Naive thymus-derived CD8-positive, alpha-beta T cell (primary cell): ENCODE measurements at regions not wholly inside any gene's neighbourhood (a gene's known extent, or its start where the extent isn't known, plus 50 kb on each side); places are given as distances from the start of the nearest gene placed in this dataset.
A peak's percentile ranks its signal among the peaks of the same experiment; 100 is the strongest.

ENCODE experiments used
- ATAC-seq, 2 donors: fragments of 150-1000 bp; cut with Tn5 transposase in 1 of 2; sonication (Bioruptor Pico), chemical (Tn5 transposase) in 1 of 2; 1 replicate in 1 of 2; 2 replicates in 1 of 2; pipeline ENCODE4 v1.10.0; 2021; ENCODE audit warnings: mild to moderate bottlenecking in 2 of 2, moderate library complexity in 2 of 2
- POLR2A ChIA-PET: fragments of 350-600 bp; sonication (Branson Sonifier 250); formaldehyde crosslinking; loops from one replicate; lab custom pipeline; 2021; ENCODE audit warnings: antibody characterized with exemption; lab: Charles Lee
- DNase-seq, 10 donors: peaks; one replicate each; pipeline versions ENCODE4 v3.0.0 to v3.0.0-alpha.2; 2020 to 2022
- H3K27ac Mint-ChIP-seq, 10 donors: one replicate each; pipeline ENCODE4 v1.8.0; 2020 to 2022; ENCODE audit warnings: mild to moderate bottlenecking in 10 of 10, mixed read lengths in 10 of 10, moderate library complexity in 4 of 10, inconsistent platforms in 1 of 10
- H3K27me3 Mint-ChIP-seq, 5 donors: one replicate each; pipeline ENCODE4 v1.8.0; 2021 to 2022; ENCODE audit warnings: mixed read lengths in 5 of 5
- H3K36me3 Mint-ChIP-seq, 3 donors: one replicate each; pipeline ENCODE4 v1.8.0; 2020 to 2022; ENCODE audit warnings: mixed read lengths in 3 of 3, mild to moderate bottlenecking in 2 of 3, inconsistent platforms in 1 of 3
- H3K4me1 Mint-ChIP-seq, 4 donors: one replicate each; pipeline ENCODE4 v1.8.0; 2021 to 2022; ENCODE audit warnings: mixed read lengths in 4 of 4
- H3K4me3 Mint-ChIP-seq, 10 donors: one replicate each; pipeline ENCODE4 v1.8.0; 2020 to 2022; ENCODE audit warnings: mild to moderate bottlenecking in 10 of 10, mixed read lengths in 10 of 10, moderate library complexity in 6 of 10, inconsistent platforms in 1 of 10
- H3K9me3 Mint-ChIP-seq, 9 donors: one replicate each; pipeline ENCODE4 v1.8.0; 2020 to 2022; ENCODE audit warnings: mixed read lengths in 9 of 9, mild to moderate bottlenecking in 3 of 9, inconsistent platforms in 1 of 9, moderate library complexity in 1 of 9

DNA sequence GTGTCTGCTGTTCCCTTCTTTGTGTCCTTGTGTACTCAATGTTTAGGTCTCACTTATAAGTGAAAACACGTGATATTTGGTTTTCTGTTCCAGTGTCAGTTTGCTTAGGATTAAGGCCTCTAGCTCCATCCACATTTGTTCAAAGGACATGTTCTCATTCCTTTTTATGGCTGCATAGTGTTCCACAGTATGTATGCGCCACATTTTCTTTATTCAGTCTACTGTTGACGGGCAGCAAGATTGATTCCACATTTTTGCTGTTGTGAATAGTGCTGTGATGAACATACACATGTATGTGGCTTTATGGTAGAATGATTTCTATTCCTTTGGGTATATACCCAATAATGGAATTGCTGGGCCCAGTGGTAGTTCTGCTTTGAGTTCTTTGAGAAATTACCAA, 122.7 kb upstream of the THBS1 start:
- H3K27ac Mint-ChIP-seq: no peak overlapping the region

DNA sequence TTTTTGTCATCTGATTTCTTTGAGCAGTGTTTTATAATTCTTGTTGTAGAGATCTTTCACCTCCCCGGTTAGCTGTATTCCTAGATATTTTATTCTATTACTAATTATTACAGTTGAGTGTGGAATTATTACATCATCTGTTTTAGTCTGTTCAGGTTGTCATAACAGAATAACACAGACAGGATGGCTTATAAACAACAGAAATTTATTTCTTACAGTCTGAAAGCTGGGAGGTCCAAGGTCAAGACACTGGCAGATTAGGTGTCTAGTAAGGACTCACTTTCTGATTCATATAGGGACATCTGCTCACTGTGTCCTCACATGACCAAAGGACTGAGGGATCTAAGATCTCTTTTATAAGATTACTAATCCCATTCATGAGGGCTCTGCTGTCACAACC, 121.3 kb upstream of the THBS1 start:
- no peaks in the 10 kb centered on the region for H3K4me1 Mint-ChIP-seq
- H3K36me3 Mint-ChIP-seq: no peaks in the 10 kb centered on the region
- H3K9me3 Mint-ChIP-seq: no peaks in the 10 kb centered on the region
- ATAC-seq (no peak), DNase-seq (no peak)
- H3K4me3 Mint-ChIP-seq: no peak overlapping the region
- no peak overlapping the region for H3K27ac Mint-ChIP-seq
- H3K27me3 Mint-ChIP-seq: peaks cover 0 to 3% (median 0%) of the 10 kb centered on the region in 5 donors
- POLR2A ChIA-PET: no interaction called here

More for the DNA sequence above, 122.7 kb upstream of the THBS1 start:
- no peak for DNase-seq
- no peak for ATAC-seq
- Mint-ChIP-seq H3K36me3 (no peaks in the 10 kb centered on the region), H3K4me1 (no peaks in the 10 kb centered on the region), H3K9me3 (no peaks in the 10 kb centered on the region), H3K27me3 (peaks cover 0 to 3% (median 0%) of the 10 kb centered on the region in 5 donors), H3K4me3 (no peak overlapping the region)
- POLR2A ChIA-PET: no interaction called here

DNA sequence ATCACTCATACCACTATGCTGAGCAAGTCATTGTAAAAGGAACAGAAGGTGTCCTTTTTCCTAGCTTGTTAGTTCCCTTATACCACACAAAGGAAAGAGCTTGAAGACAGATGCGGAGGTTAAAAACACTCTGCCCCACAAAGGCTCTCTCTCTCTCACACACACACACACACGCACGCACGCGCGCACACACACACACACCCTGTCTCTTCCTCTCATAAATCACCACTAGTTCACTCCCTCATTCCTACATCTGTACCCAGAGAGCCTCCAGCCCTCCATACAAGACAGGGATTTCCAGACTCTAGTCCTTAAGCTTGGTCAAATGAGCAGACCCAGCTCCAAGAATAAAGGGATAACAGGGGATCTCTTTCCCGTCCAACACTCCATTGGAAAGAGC, 120.1 kb upstream of the THBS1 start:
- H3K4me1 Mint-ChIP-seq: no peaks in the 10 kb centered on the region
- ATAC-seq: no peak
- POLR2A ChIA-PET: no interaction called here
- peak overlapping the region in 1 of 10 donors; percentile 18 for H3K27ac Mint-ChIP-seq
- no peaks in the 10 kb centered on the region for H3K36me3 Mint-ChIP-seq
- H3K4me3 Mint-ChIP-seq: no peak overlapping the region
- H3K27me3 Mint-ChIP-seq: peaks cover 0 to 3% (median 0%) of the 10 kb centered on the region in 5 donors
- DNase-seq: no peak
- no peaks in the 10 kb centered on the region for H3K9me3 Mint-ChIP-seq

DNA sequence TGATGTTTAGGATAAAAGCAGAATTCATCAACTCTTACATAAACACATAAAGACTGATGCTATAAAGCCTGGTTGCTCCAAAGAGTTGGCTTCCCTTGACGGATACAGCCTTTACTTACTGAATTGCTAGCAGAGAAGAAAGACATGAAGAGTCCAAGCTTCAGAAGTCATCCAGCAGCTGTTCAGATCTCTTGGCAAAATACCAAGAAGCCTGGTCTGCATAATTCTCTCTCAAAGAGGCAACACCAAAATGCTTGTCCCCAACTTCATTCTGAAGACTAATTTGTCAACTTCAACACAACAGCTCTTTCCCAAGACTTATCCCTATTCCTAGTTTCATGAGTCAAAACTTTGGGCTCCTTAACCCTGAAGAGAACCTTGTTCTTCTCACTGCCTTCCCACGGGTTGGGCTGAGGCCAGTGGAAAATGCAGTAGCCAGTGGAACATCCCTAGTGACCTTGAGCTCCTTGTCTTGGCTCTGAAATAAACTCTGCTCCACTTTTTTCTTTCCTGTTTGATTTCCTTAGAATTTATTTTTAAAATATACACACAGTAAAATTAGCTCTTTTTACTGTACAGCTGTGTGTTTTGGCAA, 119.2 kb upstream of the THBS1 start:
- POLR2A ChIA-PET: no interaction called here
- Mint-ChIP-seq H3K9me3 (no peaks in the 10 kb centered on the region), H3K27me3 (peaks cover 0 to 3% (median 0%) of the 10 kb centered on the region in 5 donors), H3K36me3 (no peaks in the 10 kb centered on the region), H3K4me3 (no peak overlapping the region), H3K4me1 (no peaks in the 10 kb centered on the region), H3K27ac (no peak overlapping the region)
- ATAC-seq (no peak), DNase-seq (no peak)

DNA sequence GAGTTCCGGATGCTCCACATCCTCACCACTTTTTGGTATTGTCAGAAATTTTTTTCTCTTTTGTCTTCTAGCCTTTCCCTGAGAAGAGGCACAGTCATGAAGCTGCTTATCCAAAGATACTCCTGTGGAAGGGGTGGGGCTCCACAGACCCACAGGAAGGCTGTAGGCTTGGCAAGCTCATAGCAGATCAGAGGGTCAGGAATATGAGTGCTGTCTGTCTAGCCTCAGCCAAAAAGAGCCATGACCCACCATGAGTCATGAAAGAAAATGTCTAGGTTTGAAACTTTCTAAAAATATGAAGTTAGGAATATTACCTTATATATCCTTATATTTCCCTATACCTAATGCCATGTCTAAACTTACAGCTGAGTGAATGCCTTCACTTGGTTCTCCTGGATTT, 118.2 kb upstream of the THBS1 start:
- Mint-ChIP-seq H3K9me3 (no peaks in the 10 kb centered on the region), H3K27ac (no peak overlapping the region), H3K27me3 (peaks cover 0 to 3% (median 0%) of the 10 kb centered on the region in 5 donors), H3K36me3 (no peaks in the 10 kb centered on the region), H3K4me1 (no peaks in the 10 kb centered on the region), H3K4me3 (no peak overlapping the region)
- no peak for ATAC-seq
- POLR2A ChIA-PET: no interaction called here
- DNase-seq: no peak

DNA sequence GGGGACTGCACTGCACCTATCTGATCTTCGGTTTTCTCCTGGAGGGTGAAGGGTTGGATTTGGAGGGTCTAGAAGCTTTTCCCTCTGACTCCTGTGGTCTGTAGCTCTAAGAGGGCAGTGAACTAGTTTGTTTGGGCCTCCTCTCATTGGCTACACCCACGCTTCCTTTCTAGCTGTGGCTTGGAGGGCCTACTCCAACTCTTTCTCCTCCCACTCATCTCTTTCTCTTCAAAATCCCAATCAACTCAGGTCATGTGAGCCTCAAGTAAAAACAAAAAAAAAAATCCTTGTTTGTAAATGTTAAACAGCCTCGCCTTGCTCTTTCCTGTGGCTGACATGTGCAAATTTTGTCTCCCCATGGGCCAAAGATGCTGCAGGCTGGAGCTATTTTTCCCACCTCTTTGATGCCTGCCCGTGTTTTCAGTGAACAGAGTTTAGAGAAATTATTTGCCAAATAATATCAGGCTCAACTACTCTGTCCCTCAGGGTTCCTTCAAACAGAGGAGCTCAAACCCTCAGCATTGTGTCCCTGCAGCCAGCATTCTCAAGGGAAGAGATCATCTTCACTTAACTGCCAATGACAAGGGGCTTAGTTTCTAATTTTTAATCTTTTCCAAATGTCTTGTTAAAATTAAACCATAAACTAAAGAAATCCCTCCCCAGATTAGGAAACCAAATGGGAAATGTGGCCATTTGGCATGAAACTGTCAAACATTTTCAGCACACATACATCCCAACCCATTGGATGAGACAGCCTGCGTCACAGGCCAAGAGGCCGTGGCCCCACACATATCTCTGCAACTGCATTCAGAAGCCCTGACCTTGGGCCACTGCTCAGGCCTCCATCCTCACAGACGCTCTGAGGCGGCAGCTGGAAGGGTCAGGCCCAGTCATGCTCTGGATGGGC, 114.8 kb upstream of the THBS1 start:
- H3K4me1 Mint-ChIP-seq: peaks cover 0 to 3% (median 0%) of the 10 kb centered on the region in 4 donors
- ATAC-seq (no peak), DNase-seq (no peak)
- peaks cover 0 to 2% (median 0%) of the 10 kb centered on the region in 9 donors for H3K9me3 Mint-ChIP-seq
- H3K36me3 Mint-ChIP-seq: no peaks in the 10 kb centered on the region
- H3K27me3 Mint-ChIP-seq: peaks cover 0 to 9% (median 2%) of the 10 kb centered on the region in 5 donors
- no peak overlapping the region for H3K27ac Mint-ChIP-seq
- no peak overlapping the region for H3K4me3 Mint-ChIP-seq
- POLR2A ChIA-PET: no interaction called here

DNA sequence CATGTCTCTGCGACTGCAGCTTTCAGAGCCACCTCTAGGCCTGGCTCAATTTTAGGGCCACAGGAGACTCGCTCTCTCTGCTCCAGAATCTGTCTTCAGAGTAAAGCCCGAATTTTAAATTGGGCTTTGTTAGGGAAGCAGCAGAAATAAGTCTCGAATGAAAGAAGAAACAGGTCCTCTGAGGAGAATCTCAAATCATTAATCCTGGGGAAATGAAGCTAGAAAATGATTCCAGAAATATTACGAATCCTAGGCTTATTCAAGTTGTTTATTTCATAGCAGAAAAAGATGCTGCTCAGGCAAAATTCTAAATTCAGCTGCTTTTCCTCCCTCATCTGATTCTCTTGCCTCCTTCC, 114.2 kb upstream of the THBS1 start:
- Mint-ChIP-seq H3K4me3 (no peak overlapping the region), H3K27me3 (peaks cover 0 to 9% (median 2%) of the 10 kb centered on the region in 5 donors), H3K27ac (no peak overlapping the region), H3K36me3 (no peaks in the 10 kb centered on the region), H3K9me3 (peaks cover 0 to 2% (median 0%) of the 10 kb centered on the region in 9 donors), H3K4me1 (peaks cover 0 to 3% (median 0%) of the 10 kb centered on the region in 4 donors)
- ATAC-seq: no peak
- no peak for DNase-seq
- POLR2A ChIA-PET: no interaction called here

DNA sequence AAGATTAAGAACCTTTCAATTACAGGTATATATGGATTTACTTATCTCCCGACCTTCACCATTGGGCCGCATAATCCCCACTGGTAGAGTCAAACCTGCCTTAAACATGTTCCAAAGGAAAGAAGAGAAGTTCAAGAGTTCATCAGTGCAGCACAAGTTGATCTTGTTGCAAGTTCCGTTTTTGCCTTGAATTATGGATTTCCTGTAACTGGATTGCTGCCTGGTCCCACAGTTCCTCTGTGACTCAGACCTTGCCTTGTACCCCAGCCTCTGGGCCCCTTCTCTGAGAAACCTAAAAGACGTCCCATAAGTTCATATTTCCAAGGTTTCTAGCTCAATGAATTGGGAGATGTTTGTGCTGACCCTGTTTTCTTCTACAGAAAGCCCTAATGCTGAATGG, 112.5 kb upstream of the THBS1 start:
- Mint-ChIP-seq H3K9me3 (peaks cover 0 to 2% (median 0%) of the 10 kb centered on the region in 9 donors), H3K36me3 (no peaks in the 10 kb centered on the region), H3K4me1 (peaks cover 0 to 3% (median 0%) of the 10 kb centered on the region in 4 donors), H3K27me3 (peaks cover 0 to 9% (median 2%) of the 10 kb centered on the region in 5 donors), H3K4me3 (no peak overlapping the region), H3K27ac (no peak overlapping the region)
- DNase-seq (no peak), ATAC-seq (no peak)
- POLR2A ChIA-PET: no interaction called here

DNA sequence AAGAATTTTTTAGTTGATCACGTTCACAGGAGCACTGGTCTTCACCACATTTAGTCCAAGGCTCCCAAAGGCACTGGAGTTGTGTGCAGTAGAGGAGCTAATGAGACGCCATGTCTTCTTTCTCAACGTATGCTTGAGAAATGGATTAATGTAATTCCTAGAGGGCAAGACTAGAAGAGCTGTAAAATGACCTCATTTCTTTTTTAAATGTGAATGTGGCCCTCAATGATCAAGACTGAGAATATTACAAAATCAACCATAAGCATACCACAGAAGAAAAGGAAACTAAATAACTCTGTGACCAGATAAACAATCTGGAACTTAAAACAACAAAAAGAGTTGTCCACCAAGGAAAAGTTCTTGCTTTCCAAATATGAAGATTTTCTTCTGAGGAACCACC, 112.1 kb upstream of the THBS1 start:
- no peaks in the 10 kb centered on the region for H3K36me3 Mint-ChIP-seq
- no peak for ATAC-seq
- H3K27me3 Mint-ChIP-seq: peaks cover 0 to 9% (median 2%) of the 10 kb centered on the region in 5 donors
- H3K4me3 Mint-ChIP-seq: no peak overlapping the region
- peaks cover 0 to 3% (median 0%) of the 10 kb centered on the region in 4 donors for H3K4me1 Mint-ChIP-seq
- no peak for DNase-seq
- POLR2A ChIA-PET: no interaction called here
- peaks cover 0 to 2% (median 0%) of the 10 kb centered on the region in 9 donors for H3K9me3 Mint-ChIP-seq
- no peak overlapping the region for H3K27ac Mint-ChIP-seq

DNA sequence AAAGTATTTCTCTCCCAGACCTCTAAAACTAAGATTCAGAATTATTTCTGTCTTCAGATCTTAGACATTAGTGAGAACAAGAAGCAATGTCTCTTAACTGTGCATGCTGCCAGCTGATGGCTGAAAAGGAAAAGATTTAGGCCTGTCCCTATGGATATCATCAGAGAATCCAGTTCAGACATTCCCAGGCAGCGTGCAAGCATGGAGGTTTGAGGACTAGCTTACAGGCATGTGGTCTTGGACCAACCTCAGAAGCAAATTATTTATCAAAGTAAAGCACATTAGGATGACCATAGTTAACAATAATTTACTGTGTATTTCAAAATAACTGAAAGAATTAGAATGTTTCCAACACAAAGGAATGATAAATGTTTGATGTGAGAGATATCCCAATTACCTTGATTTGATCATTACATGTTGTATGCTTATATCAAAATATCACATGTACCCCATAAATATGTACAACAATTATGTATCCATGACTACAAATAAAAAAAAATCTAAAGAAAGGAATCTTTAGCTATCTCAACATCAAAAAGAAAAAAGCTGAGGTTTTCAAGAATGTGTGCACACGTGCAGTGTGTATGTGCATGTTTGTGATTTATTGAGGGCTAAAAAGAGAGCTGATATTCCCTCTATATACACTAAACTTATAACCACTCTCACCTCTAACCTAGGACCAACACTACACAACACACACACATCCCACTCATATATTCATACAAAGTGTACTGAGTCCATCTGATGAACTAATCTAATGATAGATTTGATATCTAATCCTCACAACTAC, 108.9 kb upstream of the THBS1 start:
- Mint-ChIP-seq H3K27ac (no peak overlapping the region), H3K27me3 (peaks cover 0 to 9% (median 2%) of the 10 kb centered on the region in 5 donors), H3K9me3 (peaks cover 0 to 2% (median 0%) of the 10 kb centered on the region in 9 donors), H3K4me3 (no peak overlapping the region), H3K4me1 (peaks cover 0 to 3% (median 0%) of the 10 kb centered on the region in 4 donors), H3K36me3 (no peaks in the 10 kb centered on the region)
- DNase-seq (no peak), ATAC-seq (no peak)
- POLR2A ChIA-PET: no interaction called here

DNA sequence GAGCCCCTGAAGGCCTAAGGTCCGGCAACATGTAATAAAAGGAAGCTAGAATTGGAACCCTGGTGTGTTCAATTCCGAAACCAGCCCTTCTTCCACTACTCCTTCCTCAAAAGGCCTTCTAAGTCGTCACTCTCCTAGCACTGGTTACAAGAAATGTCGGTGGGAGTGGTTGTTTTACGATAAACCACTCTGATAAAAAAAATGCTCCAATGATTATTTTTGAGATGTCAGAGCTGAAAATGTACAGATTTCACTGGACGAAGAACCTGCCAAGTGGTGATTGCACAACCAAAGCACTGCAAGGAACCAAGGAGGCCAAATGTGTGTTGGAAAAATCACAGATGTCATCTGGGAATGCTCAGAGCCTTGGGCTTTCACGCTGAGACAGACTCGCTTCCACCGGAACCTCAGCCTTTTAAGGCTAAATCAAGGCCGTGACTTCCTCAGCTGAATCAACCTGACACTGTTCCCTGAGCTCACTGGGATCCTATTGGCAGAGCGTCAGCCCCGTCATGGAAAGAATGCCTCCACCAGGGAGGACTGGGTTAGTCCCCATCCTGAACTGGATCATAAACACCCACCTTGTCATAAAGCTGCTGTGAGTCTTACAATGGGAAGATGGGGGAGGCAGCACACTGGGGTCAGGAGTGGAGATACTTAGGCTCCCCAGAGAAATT, 108.1 kb upstream of the THBS1 start:
- no peak for ATAC-seq
- Mint-ChIP-seq H3K27ac (no peak overlapping the region), H3K27me3 (peaks cover 0 to 9% (median 2%) of the 10 kb centered on the region in 5 donors), H3K4me3 (no peak overlapping the region), H3K9me3 (peaks cover 0 to 2% (median 0%) of the 10 kb centered on the region in 9 donors), H3K36me3 (no peaks in the 10 kb centered on the region), H3K4me1 (peaks cover 0 to 3% (median 0%) of the 10 kb centered on the region in 4 donors)
- DNase-seq: no peak
- POLR2A ChIA-PET: no interaction called here

DNA sequence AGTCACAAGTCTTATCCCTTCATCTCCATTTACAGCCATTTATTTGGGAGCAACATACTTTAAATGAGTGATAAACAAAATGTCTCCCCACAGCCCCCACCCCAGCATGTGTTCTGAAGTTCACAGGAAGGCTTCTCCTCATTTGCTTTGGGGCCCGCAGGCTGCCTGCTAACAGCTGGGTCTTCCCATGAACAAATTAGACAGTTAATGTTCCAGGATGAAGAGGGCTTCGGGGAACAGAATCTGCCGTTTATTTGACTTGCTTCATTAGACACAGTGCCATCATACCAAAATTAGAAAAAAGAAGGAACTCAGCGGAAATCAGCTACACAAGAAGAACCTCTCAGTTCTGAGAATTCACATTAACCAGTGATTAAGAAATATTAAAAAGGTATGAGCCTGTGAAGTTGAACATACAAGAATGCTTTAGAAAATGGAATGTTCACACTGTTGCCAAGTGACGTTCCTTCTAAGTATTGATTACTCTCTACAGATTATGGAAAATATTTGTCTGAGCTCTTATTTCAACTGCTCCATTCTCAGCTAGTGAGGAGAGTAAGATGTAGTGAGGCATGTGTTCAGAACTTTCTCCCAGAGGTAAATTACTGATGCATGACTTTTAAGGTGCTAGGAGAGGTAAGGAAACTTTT, 107.5 kb upstream of the THBS1 start:
- H3K27ac Mint-ChIP-seq: no peak overlapping the region
- H3K4me1 Mint-ChIP-seq: peaks cover 0 to 1% (median 0%) of the 10 kb centered on the region in 4 donors
- H3K4me3 Mint-ChIP-seq: no peak overlapping the region
- peaks cover 0 to 2% (median 0%) of the 10 kb centered on the region in 9 donors for H3K9me3 Mint-ChIP-seq
- DNase-seq (no peak), ATAC-seq (no peak)
- no peaks in the 10 kb centered on the region for H3K36me3 Mint-ChIP-seq
- POLR2A ChIA-PET: no interaction called here
- peaks cover 0 to 9% (median 2%) of the 10 kb centered on the region in 5 donors for H3K27me3 Mint-ChIP-seq
